HG03135 (cell line): ENCODE measurements at regions not wholly inside any gene's neighbourhood (a gene's known extent, or its start where the extent isn't known, plus 50 kb on each side); places are given as distances from the start of the nearest gene placed in this dataset.

ENCODE experiments used
- ATAC-seq: cut with Tn5 transposase; IDR thresholded peaks from one replicate; pipeline ENCODE4 v1.9.1; 2021; ENCODE audit warnings: mild to moderate bottlenecking, moderate library complexity; ENCODE audit not compliant: unreplicated experiment

DNA sequence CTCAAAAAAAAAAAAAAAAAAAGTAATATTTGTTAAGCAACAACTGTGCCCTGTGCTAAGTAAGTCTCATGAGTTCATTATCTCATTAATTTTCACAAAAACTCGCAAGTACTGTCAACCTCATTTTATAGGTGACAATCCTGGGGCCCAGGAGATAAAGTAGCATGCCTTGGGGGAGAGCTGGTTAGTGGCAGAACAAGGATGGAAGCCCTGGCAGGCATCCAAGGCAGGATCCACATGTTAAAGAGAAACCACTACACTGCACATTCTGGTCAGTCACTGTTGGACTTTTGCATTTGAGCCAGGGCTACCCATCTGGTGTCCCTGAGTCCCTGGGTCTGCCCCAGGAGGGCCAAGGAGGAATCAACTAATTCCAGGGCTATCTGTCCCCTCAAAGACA, 54.6 kb downstream of the ZFP36L2 start:
- ATAC-seq = no peak

DNA sequence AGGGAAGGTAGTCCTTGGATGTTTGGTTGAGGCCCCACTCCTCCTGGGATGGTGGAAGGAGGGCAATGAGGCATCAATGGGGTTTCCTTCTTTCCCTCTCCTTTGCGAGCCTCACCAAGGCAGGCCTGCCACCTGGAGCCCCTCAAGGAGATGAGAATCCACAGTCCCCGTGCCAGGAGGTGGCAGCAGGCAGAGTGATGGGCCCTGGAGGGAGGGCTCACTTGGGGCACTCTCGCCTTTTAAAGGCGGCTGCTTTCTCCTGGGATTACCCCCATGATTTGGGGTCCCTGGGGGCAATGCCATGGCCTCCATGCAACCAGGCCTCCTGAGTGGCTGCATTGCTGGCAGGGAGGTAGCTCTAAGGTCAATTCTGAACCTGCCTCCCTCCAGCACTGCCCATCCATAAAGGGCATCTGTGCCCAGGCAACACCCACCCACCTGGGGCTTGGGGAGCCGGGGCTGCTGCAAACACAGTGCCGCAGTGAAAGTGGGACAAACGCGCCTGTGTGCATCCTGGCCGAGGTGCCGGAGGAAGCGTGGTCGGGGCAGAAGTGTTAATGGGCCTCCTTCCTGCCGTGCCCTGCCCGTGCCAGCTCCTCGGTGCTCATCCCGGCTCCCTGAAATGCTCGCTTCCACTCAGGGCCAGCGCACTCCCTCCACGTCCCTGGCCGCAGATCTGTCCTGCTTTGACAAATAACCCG, 55.9 kb downstream of the ZFP36L2 start:
- ATAC-seq = no peak

DNA sequence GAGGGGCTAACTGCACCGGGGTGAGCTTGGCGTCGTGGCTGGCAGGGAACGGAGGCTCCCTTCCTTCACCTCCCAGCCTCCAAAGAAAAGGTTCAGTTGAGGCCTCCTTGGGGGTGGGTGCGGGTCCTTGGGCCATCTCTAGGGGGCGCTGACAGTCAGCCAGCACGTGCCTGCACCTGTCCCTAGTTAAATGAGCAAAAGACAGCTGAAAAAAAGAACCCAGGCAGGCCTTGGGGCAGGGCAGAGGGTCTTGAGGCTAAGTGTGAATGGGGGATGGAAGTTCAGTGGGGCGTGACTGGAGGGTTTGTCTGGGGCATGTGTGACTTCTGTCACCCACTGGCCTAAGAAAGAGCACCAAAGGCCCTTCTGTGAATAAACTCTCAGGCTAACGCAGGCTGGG, 56.4 kb downstream of the ZFP36L2 start:
- ATAC-seq = no peak

DNA sequence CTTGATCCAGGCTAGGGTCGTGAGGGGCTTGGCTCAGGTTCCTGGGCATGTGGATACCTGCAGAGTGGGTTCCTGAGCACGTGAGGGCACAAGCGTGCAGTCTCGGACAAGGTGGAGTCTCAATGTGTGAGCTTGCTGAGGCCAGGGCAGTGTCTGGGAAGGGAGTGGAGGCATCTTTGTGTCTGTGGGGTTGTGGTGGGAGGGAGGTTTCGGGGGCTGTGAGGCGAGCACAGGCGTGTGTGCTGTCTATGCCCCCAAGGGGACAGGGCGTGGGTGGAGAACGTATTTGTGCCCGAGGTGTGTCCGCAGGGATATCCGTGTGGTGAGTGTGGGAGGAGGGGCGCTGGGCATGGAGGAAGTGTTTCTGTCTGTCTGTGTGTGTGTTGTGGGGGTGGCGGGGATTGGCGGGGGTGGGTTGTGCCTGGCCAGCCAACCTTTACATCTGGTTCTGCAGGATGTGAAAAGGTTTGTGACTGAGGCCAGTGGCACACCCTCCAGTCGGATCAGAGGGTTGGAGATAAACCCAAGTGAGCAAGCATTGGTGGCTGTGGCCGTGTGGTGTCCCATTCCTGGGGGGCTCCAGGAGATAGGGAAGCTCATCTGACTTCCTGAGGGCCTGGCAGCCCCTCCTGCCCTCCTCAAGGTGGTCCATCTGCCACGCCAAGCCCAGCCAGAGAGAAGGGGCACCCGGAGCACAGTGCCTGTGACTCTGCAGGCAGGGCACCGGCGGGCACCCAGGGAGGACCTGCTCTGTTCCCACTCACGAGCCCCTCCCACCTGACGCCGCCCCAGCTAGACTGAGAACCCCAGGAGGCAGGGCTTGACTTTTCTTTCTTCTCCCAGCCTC, 57.1 kb downstream of the ZFP36L2 start:
- no peak for ATAC-seq

DNA sequence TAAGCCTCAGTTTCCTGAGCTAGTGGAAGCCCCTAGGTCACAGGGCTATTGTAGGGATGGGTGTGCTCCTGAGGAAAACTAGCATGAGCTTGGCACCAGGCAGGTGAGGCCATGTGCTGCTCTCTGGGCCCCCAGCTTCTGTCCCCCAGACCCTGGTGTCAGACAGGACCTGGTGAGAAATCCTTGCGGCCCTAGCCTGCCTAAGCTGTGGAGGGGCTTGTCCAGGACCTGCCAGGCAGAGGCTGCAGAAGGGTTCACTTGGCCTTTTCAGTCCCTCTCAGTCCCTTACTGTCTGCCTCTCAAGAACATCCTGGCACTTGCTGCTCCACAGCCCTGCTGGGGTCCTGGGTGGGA, 58.4 kb downstream of the ZFP36L2 start:
- ATAC-seq = no peak

DNA sequence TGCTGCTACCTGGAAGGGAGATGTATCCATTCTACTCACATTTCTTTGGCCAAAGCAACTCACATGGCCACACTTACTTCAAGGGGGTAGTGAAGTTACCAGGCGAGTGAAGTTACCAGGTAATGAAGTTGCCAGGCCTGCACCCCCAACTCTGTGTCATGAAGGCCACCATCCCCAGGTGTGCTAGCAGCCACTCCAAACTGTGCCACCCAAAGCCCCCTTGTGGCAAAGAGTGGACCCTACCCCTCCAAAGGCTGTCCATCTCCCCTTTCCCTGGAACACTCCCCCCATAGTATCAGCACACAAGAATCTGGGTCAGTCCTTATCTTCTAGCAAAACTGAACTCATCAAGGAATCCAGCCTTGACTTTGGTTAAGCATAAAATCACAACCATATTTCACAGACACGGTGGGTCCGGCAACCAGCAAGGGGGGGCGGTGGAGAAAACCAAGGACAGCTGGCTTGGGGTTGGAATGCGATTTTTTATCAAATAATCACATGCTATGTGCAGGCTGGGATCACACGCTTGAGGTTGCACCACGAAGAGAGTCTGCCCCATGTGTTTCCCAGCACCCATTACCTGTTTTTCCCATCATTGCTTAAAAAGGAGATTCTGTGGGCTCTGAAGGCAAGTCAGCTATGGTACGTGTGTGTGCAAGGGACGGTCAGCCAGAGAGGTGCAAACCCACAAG, 60.9 kb downstream of the ZFP36L2 start:
- ATAC-seq = no peak

DNA sequence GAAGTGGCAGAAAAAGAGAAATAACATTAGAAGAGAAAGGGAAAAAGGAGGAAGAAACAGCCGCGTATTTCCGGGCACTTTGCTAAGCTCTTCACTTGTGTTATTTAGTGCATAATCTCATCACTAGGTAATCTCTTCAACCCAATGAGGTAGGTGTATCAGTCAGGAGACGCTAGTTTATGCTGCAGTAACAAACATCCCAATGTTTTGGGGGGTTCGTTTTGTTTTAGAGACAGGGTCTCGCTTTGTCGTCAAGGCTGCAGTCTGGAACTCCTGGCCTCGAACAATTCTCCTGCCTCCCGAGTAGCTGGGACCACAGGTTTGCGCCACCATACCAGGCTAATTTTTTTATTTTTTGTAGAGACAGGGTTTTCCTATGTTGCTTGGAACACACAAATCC, 61.7 kb downstream of the ZFP36L2 start:
- ATAC-seq = no peak

DNA sequence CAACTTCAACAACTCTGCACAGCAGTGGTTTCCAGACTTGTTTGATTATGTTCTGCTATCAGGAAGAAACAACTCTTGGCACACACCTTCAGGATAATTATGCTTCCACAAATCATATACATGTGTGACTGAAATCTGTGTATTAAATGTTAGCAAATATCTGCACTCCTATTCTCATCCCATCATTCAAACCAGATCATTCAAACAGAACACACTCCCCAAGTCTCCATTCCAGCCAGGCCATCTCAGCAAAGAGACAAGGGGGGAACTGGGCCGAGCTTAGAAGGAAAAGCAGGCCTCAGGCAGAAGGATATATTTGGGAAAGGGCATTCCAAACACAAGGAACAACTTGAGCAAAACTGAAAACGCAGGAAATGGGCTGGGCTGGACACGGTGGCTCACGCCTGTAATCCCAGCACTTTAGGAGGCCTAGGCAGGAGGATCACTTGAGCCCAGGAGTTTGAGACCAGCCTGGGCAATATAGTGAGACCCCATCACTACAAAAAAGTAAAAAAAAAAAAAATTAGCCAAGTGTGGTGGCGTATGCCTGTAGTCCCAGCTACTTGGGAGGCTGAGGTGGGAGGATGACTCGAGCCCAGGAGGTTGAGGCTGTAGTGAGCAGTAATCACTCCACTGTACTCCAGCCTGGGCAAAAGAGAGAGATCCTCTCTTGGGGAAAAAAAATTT, 62.7 kb downstream of the ZFP36L2 start:
- ATAC-seq = no peak

DNA sequence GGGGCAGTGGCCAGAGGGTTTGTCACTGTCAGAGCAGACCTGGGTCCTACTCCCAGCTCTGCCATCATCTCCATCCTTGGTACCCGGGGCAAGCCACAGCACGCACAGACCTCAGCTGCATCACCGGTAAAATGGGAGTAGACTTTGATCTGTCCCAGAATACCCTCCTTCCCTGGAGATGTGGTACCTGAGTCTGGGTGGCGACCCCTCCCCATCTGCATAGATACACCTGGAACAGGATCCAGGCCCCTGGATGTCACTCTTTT, 64.0 kb downstream of the ZFP36L2 start:
- ATAC-seq = no peak

DNA sequence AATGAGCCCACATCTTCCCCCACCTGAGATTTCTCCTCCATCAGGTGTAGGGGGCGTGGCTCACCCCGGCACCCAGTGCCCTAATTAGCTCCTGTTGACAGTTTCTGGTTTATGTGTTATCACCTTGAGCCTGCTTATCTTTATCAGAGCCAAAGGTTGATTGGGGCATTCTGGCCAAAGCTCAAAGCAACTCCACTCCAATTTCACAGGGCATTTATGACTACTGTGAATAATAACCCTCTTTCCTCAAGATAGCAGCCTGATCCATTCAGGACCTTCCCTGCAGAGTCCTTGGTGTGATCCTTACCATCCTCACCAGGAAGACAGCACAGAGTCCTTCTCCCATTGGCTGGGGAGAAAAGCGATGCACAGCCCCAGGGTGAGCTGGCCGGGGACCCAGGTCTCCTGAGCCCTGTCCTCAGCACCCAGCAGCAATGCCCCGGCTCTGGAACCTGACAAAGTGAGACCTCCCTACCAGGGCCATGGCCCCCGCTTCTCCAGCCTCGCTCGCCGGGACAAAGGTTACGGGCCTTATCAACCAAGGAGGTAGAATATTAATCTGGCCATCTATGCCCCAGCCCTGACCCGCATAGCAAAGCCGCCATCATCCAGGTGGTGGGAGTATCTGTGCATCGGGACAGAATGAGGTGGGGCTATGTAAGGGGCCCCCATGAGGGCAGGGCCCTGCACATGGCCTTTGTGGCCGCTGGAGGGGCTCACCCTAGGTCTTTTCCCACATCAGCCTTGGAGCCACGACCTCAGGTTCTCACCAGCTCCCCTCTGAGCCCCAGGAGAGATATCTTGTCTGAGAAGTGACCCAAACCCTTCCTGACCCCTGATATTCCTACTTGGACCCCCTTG, 64.5 kb downstream of the ZFP36L2 start:
- ATAC-seq = no peak

DNA sequence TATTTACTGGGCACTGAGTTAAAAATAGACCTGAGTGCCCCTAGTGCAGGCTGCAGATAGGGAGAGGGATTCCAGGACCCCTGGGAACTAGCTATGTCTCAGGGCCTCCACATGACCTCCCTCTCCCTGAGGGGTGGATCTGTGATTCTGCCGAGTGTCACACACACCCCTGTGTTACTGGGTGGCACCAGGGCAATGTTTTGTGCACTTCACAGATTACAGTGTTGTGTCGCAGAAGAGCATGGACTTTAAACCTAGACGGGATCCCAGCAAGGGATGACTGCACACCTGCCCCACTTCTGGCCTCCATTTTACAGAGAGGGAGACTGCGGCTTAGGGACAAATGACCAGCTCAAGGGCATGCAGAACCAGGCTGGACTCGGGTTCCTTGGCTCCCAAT, 65.6 kb downstream of the ZFP36L2 start:
- ATAC-seq = no peak

DNA sequence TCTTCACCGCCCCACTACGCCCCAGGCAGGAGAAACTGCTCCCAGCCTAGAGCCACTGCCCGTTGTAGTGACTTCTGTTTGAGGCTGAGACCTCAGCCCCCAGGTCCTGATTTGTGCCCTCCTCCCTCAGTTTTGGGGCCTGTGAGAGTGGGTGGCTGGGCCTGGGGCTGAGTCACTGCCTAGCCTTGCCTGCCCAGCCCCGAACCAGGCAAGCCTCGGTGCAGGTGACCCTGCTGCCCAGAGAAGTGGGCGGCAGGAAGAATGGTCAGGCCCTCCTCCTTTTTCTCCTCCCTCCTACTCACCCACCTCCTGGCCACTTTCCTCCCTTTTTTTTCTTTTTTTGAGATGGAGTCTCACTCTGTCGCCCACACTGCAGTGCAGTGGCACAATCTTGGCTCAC, 66.6 kb downstream of the ZFP36L2 start:
- no peak for ATAC-seq

DNA sequence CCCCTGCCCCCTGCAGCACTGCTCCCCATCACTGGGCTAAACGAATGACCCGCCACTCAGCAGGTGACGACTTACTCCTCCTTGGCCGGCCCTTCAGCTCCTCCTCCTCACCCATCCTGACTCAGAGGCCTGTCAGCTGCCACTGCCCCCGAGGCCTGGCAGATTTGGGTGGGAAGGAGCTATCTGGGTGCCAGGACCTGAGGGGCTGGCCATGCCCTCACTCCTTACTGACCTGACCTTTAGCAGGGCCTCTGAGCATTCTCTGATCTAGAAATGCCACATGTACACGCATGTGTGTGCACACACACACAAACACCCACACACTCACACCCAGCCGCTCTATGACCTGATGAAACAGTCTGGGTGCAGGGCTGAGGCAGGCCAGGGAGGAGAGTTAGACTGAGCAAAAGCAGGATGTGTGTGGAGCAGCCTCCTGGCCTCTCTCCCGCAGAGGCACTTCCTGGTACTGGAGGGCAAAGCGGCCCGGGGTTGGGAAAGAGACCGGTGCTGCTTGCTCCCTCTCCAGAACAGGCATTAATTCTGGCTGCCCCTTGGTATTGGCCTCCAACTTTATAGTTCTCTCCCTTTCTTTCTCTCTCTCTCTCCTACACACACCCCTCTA, 68.0 kb downstream of the ZFP36L2 start:
- ATAC-seq = peak; percentile 18

DNA sequence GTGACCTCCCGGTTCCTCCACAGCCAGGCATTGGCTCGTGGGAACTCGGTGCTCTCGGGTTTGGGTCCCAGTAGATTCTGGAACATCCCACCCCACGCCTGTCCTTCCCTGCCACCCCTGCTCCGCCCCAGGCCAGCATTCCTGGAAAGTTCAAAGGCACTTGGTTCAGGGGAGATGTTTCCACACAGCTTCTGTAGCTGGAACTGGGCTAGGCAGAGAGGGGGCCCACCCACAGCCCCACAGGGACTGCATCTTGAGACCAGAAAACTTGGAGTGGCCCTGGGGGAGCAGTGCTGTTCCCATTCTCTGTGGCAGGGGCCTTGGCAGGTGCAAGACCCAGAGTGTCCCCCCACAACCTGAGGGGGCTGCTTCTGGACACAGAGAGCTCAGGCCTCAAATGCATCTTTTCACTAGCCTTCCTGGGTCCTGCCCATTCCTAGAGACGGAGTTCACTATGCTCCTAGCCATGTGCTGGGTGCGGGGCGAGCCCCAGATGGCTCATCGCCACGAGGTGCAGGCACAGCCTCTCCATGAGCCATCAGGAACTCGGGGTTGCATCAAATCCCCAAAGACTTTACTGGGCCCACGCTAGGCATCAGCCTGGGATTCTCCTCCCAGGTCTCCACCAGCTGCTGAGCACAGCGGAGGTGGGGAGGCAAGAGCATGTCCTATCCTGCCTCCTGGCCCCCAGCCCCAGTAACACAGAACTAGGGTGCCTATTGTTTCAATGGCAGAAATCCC, 68.7 kb downstream of the ZFP36L2 start:
- no peak for ATAC-seq

DNA sequence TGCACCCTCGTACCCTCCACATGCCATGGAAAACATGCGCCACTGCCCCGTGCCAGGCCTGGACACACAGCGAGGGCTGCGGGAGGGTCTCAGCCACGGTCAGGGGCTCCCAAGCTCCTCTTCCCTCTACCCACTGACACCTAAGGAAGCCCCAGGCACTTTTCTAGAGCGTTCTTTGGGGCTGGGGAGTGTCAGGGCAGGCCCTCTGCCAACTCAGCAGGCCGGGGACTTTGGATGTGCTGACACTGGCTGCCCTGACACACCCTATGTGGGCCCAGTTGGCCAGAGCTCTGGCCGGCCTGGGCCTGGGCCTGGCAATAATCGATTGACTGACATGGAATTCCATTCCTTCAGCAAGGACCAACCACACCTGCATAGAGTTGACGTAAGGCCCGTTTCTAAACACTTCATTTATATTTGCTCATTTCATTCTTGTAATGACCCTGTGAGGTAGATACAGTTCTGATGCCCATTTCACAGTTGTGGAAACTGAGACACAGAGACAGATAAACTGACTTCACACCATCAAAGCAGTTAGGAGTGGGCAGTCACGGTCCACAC, 70.5 kb downstream of the ZFP36L2 start:
- ATAC-seq = no peak

DNA sequence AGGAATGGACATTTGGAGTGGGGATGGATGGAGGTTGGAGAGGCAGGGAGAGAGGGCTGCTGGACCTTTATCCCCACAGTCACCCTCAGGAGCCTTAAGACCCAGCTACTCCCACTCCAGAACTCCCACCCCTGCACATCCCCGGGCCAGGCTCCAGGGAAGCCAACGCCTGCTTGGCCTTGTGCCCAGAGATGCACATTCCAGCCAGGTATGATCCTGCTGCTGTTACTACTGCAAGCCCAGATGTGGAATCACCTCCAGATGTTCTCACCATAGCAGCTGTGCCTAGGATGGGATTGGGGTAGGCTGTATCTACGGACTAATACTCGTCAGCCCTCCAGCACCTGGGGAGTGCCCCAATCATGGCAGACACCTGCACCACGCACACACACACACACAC, 71.7 kb downstream of the ZFP36L2 start:
- no peak for ATAC-seq

DNA sequence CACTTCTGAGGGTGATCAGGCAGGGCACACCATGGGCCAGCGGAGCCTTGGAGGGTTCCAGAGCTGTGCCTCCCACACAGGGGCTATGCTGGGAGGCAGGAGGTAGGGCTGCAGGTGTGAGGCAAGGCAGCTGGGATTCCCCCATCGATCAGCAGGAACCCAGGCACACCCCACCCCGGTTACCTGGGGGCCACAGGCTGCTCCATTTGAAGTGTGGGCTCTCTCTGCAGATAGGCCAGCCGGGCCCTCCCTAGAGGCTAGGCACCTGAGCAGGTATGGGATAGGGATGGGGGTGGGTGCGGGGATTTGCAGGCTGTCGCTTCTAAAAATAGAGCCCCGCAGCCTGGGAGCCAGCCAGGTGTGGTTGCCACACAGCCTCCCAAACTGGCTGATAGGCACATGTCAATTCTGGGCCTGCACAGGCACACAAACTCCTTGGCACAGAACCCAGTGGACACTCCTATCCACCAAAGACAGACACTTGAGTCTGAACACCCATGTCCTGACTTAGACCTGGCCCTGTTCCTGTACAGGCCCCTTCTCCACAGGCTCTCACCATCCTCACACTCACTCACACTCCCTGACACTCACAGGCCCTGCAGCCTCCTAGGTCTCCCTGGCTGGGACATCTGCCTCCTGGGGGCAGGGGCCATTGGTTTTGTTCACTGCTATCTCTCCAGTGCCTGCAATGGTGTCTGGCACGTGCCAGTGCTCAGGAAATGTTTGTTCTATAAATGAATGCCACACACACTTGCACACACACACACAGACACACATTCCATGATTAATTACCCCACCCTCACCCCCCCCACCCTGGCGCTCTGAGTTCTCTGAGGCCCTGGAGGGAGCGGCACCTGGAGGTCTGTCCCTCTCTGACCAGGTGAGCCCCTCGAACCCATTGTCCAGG, 73.4 kb downstream of the ZFP36L2 start:
- no peak for ATAC-seq

DNA sequence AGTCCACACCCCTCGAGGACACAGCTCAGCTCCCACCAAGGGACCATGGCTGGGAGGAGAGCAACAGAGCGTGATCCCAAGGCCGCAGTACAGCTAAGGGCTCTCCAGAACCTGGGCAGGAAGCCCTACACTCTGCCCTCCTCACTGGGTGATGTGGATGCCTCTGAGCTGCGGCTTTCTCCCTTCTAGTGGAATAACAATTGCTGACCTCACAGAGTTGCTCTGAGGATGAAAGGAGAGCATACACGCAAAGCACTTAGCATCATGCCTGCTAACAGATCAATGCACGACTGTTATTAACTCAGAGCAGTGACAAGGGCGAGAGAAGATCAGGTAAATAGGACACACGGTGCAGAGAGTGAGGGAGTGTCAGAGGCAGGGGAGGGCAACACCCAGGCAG, 74.2 kb downstream of the ZFP36L2 start:
- ATAC-seq = no peak
